BE2C (cell line): ENCODE measurements at regions not wholly inside any gene's neighbourhood (a gene's known extent, or its start where the extent isn't known, plus 50 kb on each side); places are given as distances from the start of the nearest gene placed in this dataset.

ENCODE experiments used
- DNase-seq: peaks from one replicate; pipeline ENCODE4 v3.0.0-alpha.2; 2020
- H3K27me3 ChIP-seq: fragments of 250-450 bp; sonication (Bioruptor Pico); 2 replicates; pipeline ENCODE4 v1.5.1; 2020; ENCODE audit warnings: mild to moderate bottlenecking
- H3K36me3 ChIP-seq: fragments of 250-450 bp; sonication (Bioruptor Pico); 2 replicates; pipeline ENCODE4 v1.5.1; 2020; ENCODE audit warnings: mild to moderate bottlenecking
- H3K4me1 ChIP-seq: fragments of 250-450 bp; sonication (Bioruptor Pico); 2 replicates; pipeline ENCODE4 v1.5.1; 2020
- H3K4me3 ChIP-seq: 2 replicates; pipeline ENCODE4 v1.5.1; 2011; ENCODE audit warnings: low read depth, low read length
- H3K9me3 ChIP-seq: fragments of 250-450 bp; sonication (Bioruptor Pico); 2 replicates; pipeline ENCODE4 v1.5.1; 2020
- CTCF ChIP-seq: IDR thresholded peaks from 2 replicates; pipeline ENCODE4 v1.5.1; 2012; ENCODE audit warnings: mild to moderate bottlenecking, low read depth, low read length

GRCh38 chr2:180494286-180494685 lies 486.1 kb upstream of the UBE2E3 start:
- Histone ChIP-seq H3K27me3 (no peaks in the 10 kb centered on the region), H3K4me1 (no peaks in the 10 kb centered on the region), H3K36me3 (no peaks in the 10 kb centered on the region), H3K9me3 (no peaks in the 10 kb centered on the region), H3K4me3 (no peak overlapping the region)
- TF ChIP-seq CTCF, result no peak
- no peak for DNase-seq

GRCh38 chr2:180482696-180483095 lies 475.6 kb upstream of the CWC22 start:
- H3K9me3 ChIP-seq, result no peaks in the 10 kb centered on the region
- DNase-seq, result no peak
- no peak overlapping the region for H3K4me3 ChIP-seq
- H3K27me3 ChIP-seq, result no peaks in the 10 kb centered on the region
- H3K36me3 ChIP-seq, result no peaks in the 10 kb centered on the region
- H3K4me1 ChIP-seq, result no peaks in the 10 kb centered on the region
- TF ChIP-seq CTCF, result no peak

- Histone ChIP-seq H3K9me3 (no peaks in the 10 kb centered on the region), H3K4me3 (no peak overlapping the region), H3K4me1 (no peaks in the 10 kb centered on the region), H3K36me3 (no peaks in the 10 kb centered on the region), H3K27me3 (no peaks in the 10 kb centered on the region)
- no peak for DNase-seq
- no peak for TF ChIP-seq CTCF
Observed at GRCh38 chr2:180481998-180482397, 474.9 kb upstream of the CWC22 start.

GRCh38 chr2:180478883-180479282 lies 471.8 kb upstream of the CWC22 start:
- H3K9me3 ChIP-seq, result no peaks in the 10 kb centered on the region
- no peaks in the 10 kb centered on the region for H3K27me3 ChIP-seq
- no peak for TF ChIP-seq CTCF
- no peaks in the 10 kb centered on the region for H3K4me1 ChIP-seq
- no peak overlapping the region for H3K4me3 ChIP-seq
- DNase-seq, result no peak
- no peaks in the 10 kb centered on the region for H3K36me3 ChIP-seq

- H3K27me3 ChIP-seq, result no peaks in the 10 kb centered on the region
- no peaks in the 10 kb centered on the region for H3K9me3 ChIP-seq
- H3K4me1 ChIP-seq, result no peaks in the 10 kb centered on the region
- no peaks in the 10 kb centered on the region for H3K36me3 ChIP-seq
- H3K4me3 ChIP-seq, result no peak overlapping the region
- DNase-seq, result no peak
- TF ChIP-seq CTCF, result no peak
Observed at GRCh38 chr2:180474716-180475115, 467.6 kb upstream of the CWC22 start.

- Histone ChIP-seq H3K27me3 (no peaks in the 10 kb centered on the region), H3K36me3 (no peaks in the 10 kb centered on the region), H3K9me3 (no peaks in the 10 kb centered on the region), H3K4me1 (no peaks in the 10 kb centered on the region), H3K4me3 (no peak overlapping the region)
- no peak for DNase-seq
- TF ChIP-seq CTCF, result no peak
Observed at GRCh38 chr2:180473456-180473855, 466.4 kb upstream of the CWC22 start.
